GM12878 (cell line): ENCODE measurements at regions not wholly inside any gene's neighbourhood (a gene's known extent, or its start where the extent isn't known, plus 50 kb on each side); places are given as distances from the start of the nearest gene placed in this dataset.

Experiments
- ATAC-seq: fragments of 200-7000 bp; cut with Tn5 transposase; 3 replicates; pipeline ENCODE4 v1.9.1; 2020; ENCODE audit warnings: mild to moderate bottlenecking, moderate library complexity
- BruUV-seq: library from RNA; stranded (reverse); fragments of 400-500 nt; replicated peaks from 2 replicates; lab custom pipeline; 2021; lab: Mats Ljungman, UMichigan
- CTCF ChIA-PET: fragments of 300-600 bp; sonication (Branson Sonifier 250); formaldehyde crosslinking; extraction: SDS; loops from one replicate; lab custom pipeline; 2021; ENCODE audit warnings: inconsistent platforms; lab: Yijun Ruan, JAX
- POLR2A ChIA-PET: fragments of 350-600 bp; formaldehyde crosslinking; extraction: SDS; loops from one replicate; lab custom pipeline; 2021; ENCODE audit warnings: inconsistent platforms; lab: Charles Lee
- RAD21 ChIA-PET: fragments of 300-600 bp; sonication (Branson Sonifier 250); formaldehyde crosslinking; loops from one replicate; lab custom pipeline; 2023; ENCODE audit warnings: antibody characterized with exemption; ENCODE audit not compliant: unreplicated experiment; lab: Charles Lee
- SMC1A ChIA-PET: fragments of 300-600 bp; sonication (Branson Sonifier 250); formaldehyde crosslinking; loops from one replicate; lab custom pipeline; 2023; ENCODE audit not compliant: unreplicated experiment, uncharacterized antibody; lab: Charles Lee
- DNase-seq: peaks from one replicate; pipeline ENCODE4 v3.0.0-alpha.2; 2011; ENCODE audit warnings: low read depth, low spot score
- FAIRE-seq: peaks from 3 replicates; lab custom pipeline; 2011; peaks lifted over from hg19 to GRCh38; lab: Jason Lieb, UNC
- H2AFZ ChIP-seq: 2 replicates; pipeline ENCODE4 v1.6.0; 2011; ENCODE audit warnings: low read depth, low read length, control low read depth; ENCODE audit not compliant: control insufficient read depth
- H3K27ac ChIP-seq: 2 replicates; pipeline ENCODE4 v1.5.1; 2011; ENCODE audit warnings: control low read depth; ENCODE audit not compliant: control insufficient read depth, insufficient read depth
- H3K27me3 ChIP-seq, 2 experiments: replicated peaks in 1 of 2; 2 replicates each; pipeline versions ENCODE4 v1.6.0 to v1.6.1; 2011; ENCODE audit warnings: low read length in 1 of 2; ENCODE audit not compliant: control insufficient read depth in 2 of 2, insufficient read depth in 2 of 2
- H3K36me3 ChIP-seq, 2 experiments: 2 replicates each; pipeline ENCODE4 v1.5.1; 2011; ENCODE audit warnings: low read length in 1 of 2; ENCODE audit not compliant: control insufficient read depth in 2 of 2, insufficient read depth in 2 of 2
- H3K4me1 ChIP-seq: 2 replicates; pipeline ENCODE4 v1.6.1; 2011; ENCODE audit warnings: mild to moderate bottlenecking, low read length, moderate library complexity, mixed read lengths; ENCODE audit not compliant: control insufficient read depth, insufficient read depth
- H3K4me2 ChIP-seq: 2 replicates; pipeline ENCODE4 v1.6.0; 2011; ENCODE audit warnings: control low read depth; ENCODE audit not compliant: control insufficient read depth, insufficient read depth
- H3K4me3 ChIP-seq: fragments of 200-600 bp; sonication (generic); 2 replicates; pipeline ENCODE4 v1.5.1; 2016
- H3K79me2 ChIP-seq: 2 replicates; pipeline ENCODE4 v1.6.0; 2011; ENCODE audit warnings: low read length; ENCODE audit not compliant: control insufficient read depth, insufficient read depth
- H3K9ac ChIP-seq: 2 replicates; pipeline ENCODE4 v1.8.0; 2011; ENCODE audit warnings: low read length, control low read depth, mixed read lengths; ENCODE audit not compliant: control insufficient read depth, insufficient read depth
- H3K9me3 ChIP-seq: replicated peaks from 3 replicates; pipeline ENCODE4 v1.5.1; 2011; ENCODE audit warnings: mild to moderate bottlenecking, low read length; ENCODE audit not compliant: control insufficient read depth, insufficient read depth
- H4K20me1 ChIP-seq: 2 replicates; pipeline ENCODE4 v1.6.0; 2011; ENCODE audit not compliant: control insufficient read depth, insufficient read depth
- CBFB ChIP-seq: IDR thresholded peaks from 2 replicates; pipeline ENCODE4 v1.6.1; 2016; ENCODE audit warnings: antibody characterized with exemption, low read depth
- CHD4 ChIP-seq: fragments of 200-600 bp; sonication (generic); IDR thresholded peaks from 2 replicates; pipeline ENCODE4 v1.6.1; 2016; ENCODE audit warnings: mild to moderate bottlenecking
- EED ChIP-seq: sonication (generic); IDR thresholded peaks from 2 replicates; pipeline ENCODE4 v1.6.1; 2016; ENCODE audit warnings: antibody characterized with exemption, low read depth
- NBN ChIP-seq: fragments of 450-650 bp; IDR thresholded peaks from 2 replicates; pipeline ENCODE4 v1.6.1; 2016
- SREBF2 ChIP-seq: IDR thresholded peaks from 2 replicates; pipeline ENCODE4 v1.6.1; 2012; ENCODE audit warnings: mild to moderate bottlenecking, low read length
- TAF1 ChIP-seq: IDR thresholded peaks from 2 replicates; pipeline ENCODE4 v1.6.1; 2011; ENCODE audit warnings: mild to moderate bottlenecking, low read depth, low read length, borderline replicate concordance
- ZNF384 ChIP-seq: IDR thresholded peaks from 2 replicates; pipeline ENCODE4 v1.6.1; 2012; ENCODE audit warnings: low read depth, mild to moderate bottlenecking, low read length, improper control_type of control experiment, borderline replicate concordance
- WGBS: methylation state at CpG from one replicate; pipeline ENCODE4 v1.1.6; 2016; ENCODE audit warnings: low lambda C conversion rate; ENCODE audit not compliant: insufficient replicate concordance, insufficient coverage; ENCODE audit errors: missing lambda C conversion rate; 5-methylcytosine and 5-hydroxymethylcytosine counted together
- in situ Hi-C: fragments of 300-500 bp; cut with MboI; formaldehyde crosslinking; loops from 9 replicates; pipeline ENCODE4 v1.14.3; 2018; ENCODE audit warnings: mixed read lengths
- intact Hi-C: fragments of 100-400 bp; cut with micrococcal nuclease; formaldehyde crosslinking; loops from one replicate; pipeline ENCODE4 v1.14.2; 2022; ENCODE audit not compliant: unreplicated experiment
- TF ChIP-seq, protein P1 (sequence below): fragments of 450-650 bp; IDR thresholded peaks from 2 replicates; pipeline ENCODE4 v1.6.1; 2017; ENCODE audit warnings: mild to moderate bottlenecking, moderate library complexity
- TF ChIP-seq, protein P2 (sequence below): fragments of 150-350 bp; IDR thresholded peaks from 2 replicates; pipeline ENCODE4 v1.6.1; 2014; ENCODE audit warnings: mild to moderate bottlenecking, low read depth, low read length

DNA sequence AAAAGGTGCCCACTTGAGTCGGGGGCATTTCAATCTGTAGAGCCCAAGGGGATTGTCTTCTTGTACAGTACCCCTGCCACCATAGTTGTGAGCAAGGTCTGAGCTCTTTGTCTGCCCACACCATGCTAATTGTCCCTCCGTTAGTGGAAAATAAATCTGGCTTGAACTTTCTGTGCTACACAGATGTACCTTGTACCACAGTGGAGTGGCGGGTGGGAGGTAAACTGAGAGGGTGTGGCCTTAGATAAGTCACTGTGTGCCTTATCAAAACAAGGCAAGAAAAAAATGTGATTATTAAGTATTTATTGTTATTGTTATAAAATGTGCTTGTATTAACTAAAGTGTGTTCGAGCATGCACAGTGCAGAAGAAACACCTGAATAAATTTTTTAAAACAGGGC lies 242.9 kb upstream of the C2CD4B start:
- H3K36me3 ChIP-seq: no peaks in the 10 kb centered on the region
- H2AFZ ChIP-seq: no peak overlapping the region
- no peak for DNase-seq
- in situ Hi-C loops: no loop called here
- TF ChIP-seq NBN: no peak
- ChIA-PET CTCF (no interaction called here), RAD21 (no interaction called here), SMC1A (no interaction called here), POLR2A (no interaction called here)
- H3K27ac ChIP-seq: no peak overlapping the region
- intact Hi-C loops: no loop called here
- no peak overlapping the region for H3K4me2 ChIP-seq
- H3K79me2 ChIP-seq: no peaks in the 10 kb centered on the region
- H3K4me3 ChIP-seq: no peak overlapping the region
- no TSS peak for BruUV-seq
- no peak for ATAC-seq
- no peaks in the 10 kb centered on the region; a peak in 2 of 4 replicates for H3K27me3 ChIP-seq
- no peaks in the 10 kb centered on the region for H3K9me3 ChIP-seq
- no peak for FAIRE-seq
- H3K9ac ChIP-seq: no peak overlapping the region
- 17% methylated on average over 4 of the region's 4 CpGs for WGBS
- no peaks in the 10 kb centered on the region for H4K20me1 ChIP-seq
- no peaks in the 10 kb centered on the region for H3K4me1 ChIP-seq

DNA sequence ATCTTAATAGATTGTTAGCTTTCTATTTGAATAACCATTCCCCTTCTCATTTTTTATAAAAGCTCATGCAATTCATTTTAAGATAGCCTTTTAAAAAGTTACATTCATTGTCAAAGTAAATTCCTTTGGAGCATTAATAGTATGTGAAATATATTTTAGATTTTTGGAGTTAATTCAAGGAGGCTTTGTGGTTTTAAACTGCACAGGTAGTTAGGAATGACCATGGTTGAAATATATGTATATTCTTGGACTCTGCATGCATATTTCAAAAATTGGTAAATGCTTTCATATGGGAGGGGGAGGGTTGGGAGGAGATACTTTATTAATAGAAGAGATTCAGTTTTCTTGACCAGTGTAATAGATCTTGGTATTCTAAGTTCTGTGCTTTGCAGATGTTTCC lies 244.4 kb upstream of the C2CD4B start:
- in situ Hi-C loops (no loop called here), intact Hi-C loops (no loop called here)
- no peak overlapping the region for H3K27ac ChIP-seq
- no peak overlapping the region for H3K4me2 ChIP-seq
- ATAC-seq: no peak
- ChIA-PET POLR2A (interaction anchor here (0.7 kb wide), 1 partner anchor 121 kb away, joined by 4 read pairs; no protein-coding TSS in a partner anchor), RAD21 (no interaction called here), CTCF (no interaction called here), SMC1A (no interaction called here)
- no peak overlapping the region for H3K9ac ChIP-seq
- TF ChIP-seq TAF1: no peak
- TF ChIP-seq EED: no peak
- TF ChIP-seq SREBF2: no peak
- TF ChIP-seq, protein P1, sequence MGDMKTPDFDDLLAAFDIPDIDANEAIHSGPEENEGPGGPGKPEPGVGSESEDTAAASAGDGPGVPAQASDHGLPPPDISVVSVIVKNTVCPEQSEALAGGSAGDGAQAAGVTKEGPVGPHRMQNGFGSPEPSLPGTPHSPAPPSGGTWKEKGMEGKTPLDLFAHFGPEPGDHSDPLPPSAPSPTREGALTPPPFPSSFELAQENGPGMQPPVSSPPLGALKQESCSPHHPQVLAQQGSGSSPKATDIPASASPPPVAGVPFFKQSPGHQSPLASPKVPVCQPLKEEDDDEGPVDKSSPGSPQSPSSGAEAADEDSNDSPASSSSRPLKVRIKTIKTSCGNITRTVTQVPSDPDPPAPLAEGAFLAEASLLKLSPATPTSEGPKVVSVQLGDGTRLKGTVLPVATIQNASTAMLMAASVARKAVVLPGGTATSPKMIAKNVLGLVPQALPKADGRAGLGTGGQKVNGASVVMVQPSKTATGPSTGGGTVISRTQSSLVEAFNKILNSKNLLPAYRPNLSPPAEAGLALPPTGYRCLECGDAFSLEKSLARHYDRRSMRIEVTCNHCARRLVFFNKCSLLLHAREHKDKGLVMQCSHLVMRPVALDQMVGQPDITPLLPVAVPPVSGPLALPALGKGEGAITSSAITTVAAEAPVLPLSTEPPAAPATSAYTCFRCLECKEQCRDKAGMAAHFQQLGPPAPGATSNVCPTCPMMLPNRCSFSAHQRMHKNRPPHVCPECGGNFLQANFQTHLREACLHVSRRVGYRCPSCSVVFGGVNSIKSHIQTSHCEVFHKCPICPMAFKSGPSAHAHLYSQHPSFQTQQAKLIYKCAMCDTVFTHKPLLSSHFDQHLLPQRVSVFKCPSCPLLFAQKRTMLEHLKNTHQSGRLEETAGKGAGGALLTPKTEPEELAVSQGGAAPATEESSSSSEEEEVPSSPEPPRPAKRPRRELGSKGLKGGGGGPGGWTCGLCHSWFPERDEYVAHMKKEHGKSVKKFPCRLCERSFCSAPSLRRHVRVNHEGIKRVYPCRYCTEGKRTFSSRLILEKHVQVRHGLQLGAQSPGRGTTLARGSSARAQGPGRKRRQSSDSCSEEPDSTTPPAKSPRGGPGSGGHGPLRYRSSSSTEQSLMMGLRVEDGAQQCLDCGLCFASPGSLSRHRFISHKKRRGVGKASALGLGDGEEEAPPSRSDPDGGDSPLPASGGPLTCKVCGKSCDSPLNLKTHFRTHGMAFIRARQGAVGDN: no peak
- TF ChIP-seq, protein P2, sequence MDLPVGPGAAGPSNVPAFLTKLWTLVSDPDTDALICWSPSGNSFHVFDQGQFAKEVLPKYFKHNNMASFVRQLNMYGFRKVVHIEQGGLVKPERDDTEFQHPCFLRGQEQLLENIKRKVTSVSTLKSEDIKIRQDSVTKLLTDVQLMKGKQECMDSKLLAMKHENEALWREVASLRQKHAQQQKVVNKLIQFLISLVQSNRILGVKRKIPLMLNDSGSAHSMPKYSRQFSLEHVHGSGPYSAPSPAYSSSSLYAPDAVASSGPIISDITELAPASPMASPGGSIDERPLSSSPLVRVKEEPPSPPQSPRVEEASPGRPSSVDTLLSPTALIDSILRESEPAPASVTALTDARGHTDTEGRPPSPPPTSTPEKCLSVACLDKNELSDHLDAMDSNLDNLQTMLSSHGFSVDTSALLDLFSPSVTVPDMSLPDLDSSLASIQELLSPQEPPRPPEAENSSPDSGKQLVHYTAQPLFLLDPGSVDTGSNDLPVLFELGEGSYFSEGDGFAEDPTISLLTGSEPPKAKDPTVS: no peak
- TF ChIP-seq CBFB: no peak
- no peak for TF ChIP-seq CHD4
- no peak for TF ChIP-seq ZNF384
- no peak overlapping the region for H2AFZ ChIP-seq
- H3K27me3 ChIP-seq: no peaks in the 10 kb centered on the region; a peak in 2 of 4 replicates
- H3K4me1 ChIP-seq: no peaks in the 10 kb centered on the region
- DNase-seq: no peak
- FAIRE-seq: no peak
- no peaks in the 10 kb centered on the region for H3K79me2 ChIP-seq
- no TSS peak for BruUV-seq
- H4K20me1 ChIP-seq: no peaks in the 10 kb centered on the region
- H3K36me3 ChIP-seq: no peaks in the 10 kb centered on the region
- H3K4me3 ChIP-seq: no peak overlapping the region
- no peaks in the 10 kb centered on the region for H3K9me3 ChIP-seq
